Prostate gland (tissue), 2 donors: ENCODE measurements at regions not wholly inside any gene's neighbourhood (a gene's known extent, or its start where the extent isn't known, plus 50 kb on each side); places are given as distances from the start of the nearest gene placed in this dataset.

Experiments
- DNase-seq: peaks from one replicate; pipeline ENCODE4 v3.0.0-alpha.2; 2019; ENCODE audit warnings: low spot score
- H3K27ac ChIP-seq, 2 donors: fragments of 200-600 bp; sonication (generic); 2 replicates each; pipeline ENCODE4 v1.5.1; 2017 to 2019
- H3K27me3 ChIP-seq: fragments of 200-600 bp; sonication (generic); replicated peaks from 2 replicates; pipeline ENCODE4 v1.5.1; 2019; ENCODE audit not compliant: insufficient read depth
- H3K36me3 ChIP-seq, 2 donors: fragments of 200-600 bp; sonication (generic); 1 replicate in 1 of 2; 2 replicates in 1 of 2; pipeline versions ENCODE4 v1.5.1 to v1.8.1; 2017 to 2019
- H3K4me1 ChIP-seq: fragments of 200-600 bp; sonication (generic); replicated peaks from 2 replicates; pipeline ENCODE4 v1.5.1; 2019
- H3K4me3 ChIP-seq, 2 donors: fragments of 200-600 bp; sonication (generic); 2 replicates each; pipeline ENCODE4 v1.5.1; 2017 to 2019
- H3K9me3 ChIP-seq: fragments of 200-600 bp; sonication (generic); 2 replicates; pipeline ENCODE4 v1.5.1; 2017
- CTCF ChIP-seq, 4 experiments: fragments of 200-600 bp in 2 of 4; fragments of 450-650 bp in 2 of 4; sonication (generic) in 2 of 4; IDR thresholded peaks; 1 replicate in 3 of 4; 2 replicates in 1 of 4; pipeline ENCODE4 v1.5.1; 2016 to 2019; ENCODE audit warnings: antibody characterized with exemption in 4 of 4, mild to moderate bottlenecking in 2 of 4, moderate library complexity in 2 of 4
- POLR2A ChIP-seq: fragments of 450-650 bp; IDR thresholded peaks from one replicate; pipeline ENCODE4 v1.6.1; 2016; ENCODE audit warnings: antibody characterized with exemption, mild to moderate bottlenecking
- POLR2AphosphoS5 ChIP-seq: sonication (generic); formaldehyde crosslinking; IDR thresholded peaks from one replicate; pipeline ENCODE4 v1.6.1; 2017; ENCODE audit warnings: antibody characterized with exemption
- WGBS: methylation state at CpG from one replicate; pipeline ENCODE4 v1.1.5; 2018; 5-methylcytosine and 5-hydroxymethylcytosine counted together
- intact Hi-C: fragments of 100-400 bp; cut with DNase I; formaldehyde crosslinking; loops from one replicate; pipeline ENCODE4 v1.14.2; 2022

- peak; percentile 35 for DNase-seq
- no peak for TF ChIP-seq POLR2A
- TF ChIP-seq POLR2AphosphoS5: peak; percentile 17
- peak in 3 of 4 experiments; percentile 37 to 50 (median 43) for TF ChIP-seq CTCF (IDR thresholded peaks at IDR 0.05)
- H3K4me1 ChIP-seq: no peaks in the 10 kb centered on the region
- H3K36me3 ChIP-seq: no peaks in the 10 kb centered on the region
- no peak overlapping the region for H3K27ac ChIP-seq
- H3K27me3 ChIP-seq: peaks cover 2% of the 10 kb centered on the region
- H3K4me3 ChIP-seq: no peak overlapping the region
- 34% methylated on average over 30 of the region's 30 CpGs for WGBS
- intact Hi-C loops: loop anchor here (10.0 kb wide), 2 partner anchors 170 to 770 kb away; no protein-coding TSS in a partner anchor
- H3K9me3 ChIP-seq: no peaks in the 10 kb centered on the region
Measured at GRCh38 chr7:25894902-25895791, 256.9 kb upstream of the NFE2L3 start.

- intact Hi-C loops: loop anchor here (10.0 kb wide), 2 partner anchors 169 to 769 kb away; no protein-coding TSS in a partner anchor
- Histone ChIP-seq H3K27ac (no peak overlapping the region), H3K4me3 (no peak overlapping the region), H3K4me1 (no peaks in the 10 kb centered on the region), H3K36me3 (no peaks in the 10 kb centered on the region), H3K27me3 (peaks cover 2% of the 10 kb centered on the region), H3K9me3 (no peaks in the 10 kb centered on the region)
- TF ChIP-seq POLR2AphosphoS5 (no peak), POLR2A (no peak), CTCF (IDR thresholded peaks at IDR 0.05) (no peak)
- WGBS: 69% methylated on average over 6 of the region's 6 CpGs
- no peak for DNase-seq
Measured at GRCh38 chr7:25895792-25896171, 256.2 kb upstream of the NFE2L3 start.

- Histone ChIP-seq H3K27me3 (peaks cover 2% of the 10 kb centered on the region), H3K9me3 (no peaks in the 10 kb centered on the region), H3K36me3 (no peaks in the 10 kb centered on the region), H3K4me1 (no peaks in the 10 kb centered on the region), H3K27ac (no peak overlapping the region), H3K4me3 (no peak overlapping the region)
- no peak for DNase-seq
- TF ChIP-seq POLR2AphosphoS5 (no peak), CTCF (IDR thresholded peaks at IDR 0.05) (no peak), POLR2A (no peak)
- intact Hi-C loops: loop anchor here (10.0 kb wide), 2 partner anchors 167 to 767 kb away; no protein-coding TSS in a partner anchor
- 75% methylated on average over 8 of the region's 8 CpGs for WGBS
Measured at GRCh38 chr7:25897261-25897782, 254.7 kb upstream of the NFE2L3 start.

DNA sequence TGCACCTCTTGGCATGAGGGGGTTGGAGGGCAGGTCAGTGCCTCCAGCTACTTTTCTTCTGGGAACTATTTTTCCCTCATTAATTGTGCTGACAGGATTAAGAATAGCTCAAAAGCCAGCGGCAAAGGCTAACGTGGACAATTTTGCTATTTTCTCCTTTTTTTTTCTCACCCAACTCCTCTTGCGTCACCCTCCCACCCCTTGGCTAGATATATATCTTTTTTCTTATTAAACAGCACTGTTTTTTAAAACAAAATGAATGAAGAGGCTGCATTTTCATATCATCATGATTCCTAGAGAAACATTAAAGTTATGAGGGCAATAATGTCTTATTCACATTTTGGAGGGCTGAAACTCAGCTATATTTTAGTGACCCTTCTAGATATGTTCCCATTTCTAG, 251.8 kb upstream of the NFE2L3 start:
- Histone ChIP-seq H3K4me1 (no peaks in the 10 kb centered on the region), H3K9me3 (no peaks in the 10 kb centered on the region), H3K27me3 (peaks cover 2% of the 10 kb centered on the region), H3K27ac (no peak overlapping the region), H3K36me3 (no peaks in the 10 kb centered on the region), H3K4me3 (no peak overlapping the region)
- intact Hi-C loops: no loop called here
- no peak for TF ChIP-seq POLR2AphosphoS5
- no peak for TF ChIP-seq CTCF (IDR thresholded peaks at IDR 0.05)
- TF ChIP-seq POLR2A: no peak
- 85% methylated on average over 3 of the region's 3 CpGs for WGBS
- DNase-seq: no peak
